GM19452 (cell line): ENCODE measurements at regions not wholly inside any gene's neighbourhood (a gene's known extent, or its start where the extent isn't known, plus 50 kb on each side); places are given as distances from the start of the nearest gene placed in this dataset.

Experiments used
- ATAC-seq: cut with Tn5 transposase; IDR thresholded peaks from one replicate; pipeline ENCODE4 v1.9.1; 2021; ENCODE audit not compliant: unreplicated experiment

DNA sequence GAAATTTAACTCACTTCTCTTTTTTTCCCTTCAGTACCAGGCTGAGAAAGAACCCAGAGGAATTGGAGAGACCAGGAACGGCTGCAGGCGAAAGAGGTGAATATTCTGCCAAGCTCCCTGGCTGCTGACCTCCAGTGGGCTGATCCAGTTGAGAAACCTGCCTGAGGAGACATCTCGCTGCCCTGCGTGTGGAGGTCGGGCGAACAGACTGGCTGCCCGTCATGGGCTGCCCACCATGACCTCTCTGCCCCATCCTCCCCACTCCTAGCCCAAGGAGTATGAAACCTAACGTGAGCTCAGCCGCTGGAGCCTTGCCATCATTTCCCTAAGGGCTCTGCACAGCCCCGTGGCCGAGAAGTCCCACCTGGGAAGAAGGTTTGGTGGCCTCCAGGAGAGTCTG lies 148.8 kb upstream of the SALL3 start:
- ATAC-seq = no peak

DNA sequence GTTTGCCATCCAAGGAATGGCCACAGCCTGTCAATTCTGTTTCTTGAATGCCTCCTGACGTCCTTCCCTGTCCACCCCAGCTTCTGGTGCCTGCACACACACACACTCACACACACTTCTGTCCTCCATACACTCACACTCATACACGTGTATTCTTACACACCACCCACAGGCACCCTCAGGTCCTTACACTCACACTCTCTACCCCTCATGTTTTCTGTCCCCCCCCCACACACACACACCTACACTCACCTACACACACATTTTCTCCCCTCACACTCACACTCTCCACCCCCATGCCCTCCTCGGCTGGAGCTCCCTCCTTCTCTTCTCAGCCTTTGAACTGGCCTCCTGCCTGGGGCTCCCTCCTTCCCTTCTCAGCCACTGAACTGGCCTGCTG lies 148.0 kb upstream of the SALL3 start:
- ATAC-seq = no peak

DNA sequence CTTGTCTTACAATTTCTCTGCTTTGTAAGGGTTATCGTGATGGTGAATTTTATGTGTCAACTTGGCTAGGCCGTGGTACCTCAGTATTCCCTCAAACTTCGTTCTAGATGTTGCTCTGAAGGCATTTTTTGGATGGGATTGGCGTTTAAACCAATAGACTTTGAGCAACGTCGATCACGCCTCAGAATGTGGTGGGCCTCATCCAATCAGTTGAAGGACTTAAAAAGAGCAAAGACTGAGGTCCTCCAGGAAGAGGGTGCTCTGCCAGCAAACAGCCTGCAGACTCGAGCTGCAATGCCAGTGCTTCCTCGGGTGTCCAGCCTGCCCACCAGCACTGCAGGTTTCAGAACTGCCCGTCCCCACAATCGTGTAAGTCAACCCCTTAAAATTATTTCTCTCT lies 145.8 kb upstream of the SALL3 start:
- ATAC-seq = no peak

DNA sequence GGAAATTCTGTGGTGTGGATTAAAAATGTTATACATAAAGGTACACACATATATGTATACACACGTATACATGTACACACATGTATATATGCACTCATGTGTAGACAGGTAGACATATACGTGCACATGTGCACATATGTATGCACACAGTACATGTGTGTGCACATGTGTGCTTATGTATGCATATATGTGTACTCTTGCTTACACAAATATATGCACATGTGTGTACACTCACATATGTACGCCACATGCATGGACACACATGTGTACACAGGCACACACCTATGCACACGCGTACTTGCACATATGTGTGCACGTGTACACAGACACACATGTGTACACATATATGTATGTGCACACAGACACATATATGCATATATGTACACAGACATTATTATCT lies 142.8 kb upstream of the SALL3 start:
- ATAC-seq = no peak

DNA sequence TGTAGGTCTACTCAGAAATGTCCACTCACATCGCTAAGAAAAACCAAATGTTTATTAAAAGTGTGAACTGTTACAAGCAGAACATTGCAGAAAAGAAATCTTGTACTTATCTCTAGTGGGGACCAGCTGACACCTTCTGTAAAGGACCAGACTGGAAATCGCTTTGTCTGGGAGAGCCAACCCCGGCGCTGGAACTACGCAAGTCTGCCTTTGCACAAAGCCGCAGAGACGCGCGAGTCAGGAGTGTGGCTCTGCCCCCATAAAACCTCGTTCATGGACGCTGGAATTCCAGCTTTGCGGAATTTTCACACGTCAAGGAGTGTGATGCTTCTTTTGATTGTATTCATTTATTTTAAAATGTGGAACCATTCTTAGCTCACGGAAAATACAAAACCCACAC lies 141.9 kb upstream of the SALL3 start:
- ATAC-seq = no peak

DNA sequence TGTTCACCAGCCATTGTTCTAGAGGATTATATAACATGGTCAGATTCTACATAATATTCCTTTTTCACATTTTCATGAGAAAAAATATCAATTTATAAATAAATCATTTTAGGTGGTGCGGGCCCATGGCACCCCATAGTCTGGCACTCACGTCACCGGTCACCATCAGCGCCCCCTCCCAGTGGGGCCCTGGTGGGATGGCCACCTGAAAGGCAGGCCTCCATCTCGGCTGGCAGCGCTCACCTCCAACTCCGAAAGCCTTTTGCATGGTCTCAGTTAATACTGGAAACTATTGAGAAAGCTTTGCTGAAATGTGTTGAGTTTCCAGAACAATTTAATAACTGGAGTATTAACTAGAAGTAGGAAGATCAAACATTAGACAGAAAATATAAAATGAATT lies 141.4 kb upstream of the SALL3 start:
- no peak for ATAC-seq

GRCh38 chr18:78849046-78849445 lies 130.6 kb upstream of the SALL3 start:
- ATAC-seq = no peak

DNA sequence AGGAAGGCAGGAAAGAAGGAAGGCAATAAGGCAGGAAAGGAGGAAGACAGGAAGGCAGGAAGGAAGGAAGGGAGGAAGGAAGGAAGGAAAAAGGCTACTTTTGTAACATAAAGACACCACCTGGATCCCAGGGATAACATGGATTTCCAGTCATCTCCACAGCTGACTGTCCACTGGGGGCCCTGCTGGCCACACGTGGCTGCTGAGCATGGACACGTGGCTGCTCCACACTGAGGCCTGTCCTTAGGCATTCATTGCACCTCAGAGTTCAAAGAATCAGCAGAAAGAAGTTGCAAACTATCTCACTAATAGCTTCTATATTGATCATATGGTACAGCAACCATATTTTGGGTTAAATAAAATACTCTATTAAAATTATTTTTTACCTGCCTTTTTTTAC lies 130.2 kb upstream of the SALL3 start:
- ATAC-seq = no peak

DNA sequence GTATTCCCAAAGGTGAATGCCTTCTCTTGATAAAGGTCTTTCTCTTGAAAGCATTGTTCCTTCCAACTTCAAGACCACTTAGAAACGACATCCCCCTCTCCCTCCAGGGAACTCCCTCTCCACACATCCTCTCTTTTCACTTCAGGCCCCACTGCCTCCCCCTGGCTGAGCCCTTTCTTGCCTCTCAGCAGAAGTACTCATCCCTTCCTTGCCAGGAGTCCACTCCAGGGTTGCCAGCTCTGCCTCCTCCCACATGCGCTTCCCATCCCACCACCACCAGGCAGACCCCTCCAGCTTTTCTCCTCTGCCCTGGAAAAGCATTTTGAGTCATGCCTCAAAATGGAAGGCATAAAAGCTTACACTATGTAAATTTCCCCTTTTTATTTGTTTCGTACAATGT lies 126.3 kb upstream of the SALL3 start:
- ATAC-seq = no peak

GRCh38 chr18:78855188-78855587 lies 124.4 kb upstream of the SALL3 start:
- no peak for ATAC-seq

- ATAC-seq = no peak
Observed at GRCh38 chr18:78856569-78857313, 122.9 kb upstream of the SALL3 start.

- ATAC-seq = no peak
Observed at GRCh38 chr18:78857314-78858150, 122.1 kb upstream of the SALL3 start.

DNA sequence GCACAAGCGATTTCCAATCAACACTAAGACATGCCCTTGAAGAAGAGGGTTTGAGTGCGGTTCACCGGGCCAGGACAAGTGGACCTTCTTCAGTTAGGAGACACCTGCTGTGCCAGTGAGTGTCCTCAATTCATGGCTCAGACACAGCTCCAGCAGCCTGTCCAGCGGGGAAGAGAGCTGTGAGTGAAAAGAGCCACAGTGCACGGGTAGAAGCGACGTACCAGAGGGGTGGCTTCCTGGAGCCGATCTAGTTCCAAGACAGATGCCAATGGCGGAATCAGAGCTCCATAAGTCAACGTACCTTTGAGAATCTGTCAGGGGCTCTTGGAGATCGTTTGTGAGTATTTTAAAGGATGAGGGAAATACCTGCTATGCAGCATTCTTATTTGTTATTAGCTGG lies 119.9 kb upstream of the SALL3 start:
- ATAC-seq = no peak

- no peak for ATAC-seq
Observed at GRCh38 chr18:78860117-78860516, 119.5 kb upstream of the SALL3 start.

DNA sequence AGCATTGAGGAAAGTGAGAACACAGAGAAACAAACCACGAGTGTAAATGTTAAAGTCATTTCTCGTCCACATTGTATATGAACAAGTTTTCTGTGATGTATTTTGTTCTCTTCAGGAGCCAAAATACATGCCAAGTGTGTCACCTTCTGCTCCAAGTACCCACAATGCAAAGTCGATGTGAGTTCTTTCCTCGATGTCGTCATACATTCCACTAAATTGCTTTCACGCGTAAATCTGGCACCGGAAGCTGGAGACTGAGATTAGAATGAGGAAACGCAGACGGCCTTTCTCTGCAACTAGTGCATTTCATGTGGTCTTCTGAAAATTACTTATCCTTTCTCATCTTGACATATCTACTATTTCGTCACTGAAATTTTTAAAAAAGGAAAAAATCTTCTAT lies 118.5 kb upstream of the SALL3 start:
- ATAC-seq = no peak

DNA sequence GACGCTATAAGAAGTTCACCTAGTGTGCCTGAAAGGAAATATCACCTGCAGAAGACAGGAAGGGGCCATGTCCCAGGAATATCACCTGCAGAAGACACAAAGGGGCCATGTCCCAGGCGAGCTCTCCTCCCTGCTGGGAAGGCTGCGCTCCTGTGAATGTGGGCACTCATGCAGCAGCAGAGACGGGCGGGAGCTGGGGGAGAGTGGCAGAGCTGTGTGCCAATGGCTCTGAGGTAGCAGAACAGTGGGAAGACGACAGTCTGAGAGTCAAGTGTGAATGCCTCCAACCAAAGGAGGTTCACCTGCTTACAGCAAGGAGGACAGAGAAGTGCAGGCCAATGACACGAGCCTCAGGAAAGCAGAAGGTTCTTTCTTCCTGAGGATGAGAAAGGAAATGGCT lies 117.9 kb upstream of the SALL3 start:
- no peak for ATAC-seq

- no peak for ATAC-seq
Observed at GRCh38 chr18:78862395-78862794, 117.2 kb upstream of the SALL3 start.

GRCh38 chr18:78865056-78865598 lies 114.5 kb upstream of the SALL3 start:
- ATAC-seq = no peak

DNA sequence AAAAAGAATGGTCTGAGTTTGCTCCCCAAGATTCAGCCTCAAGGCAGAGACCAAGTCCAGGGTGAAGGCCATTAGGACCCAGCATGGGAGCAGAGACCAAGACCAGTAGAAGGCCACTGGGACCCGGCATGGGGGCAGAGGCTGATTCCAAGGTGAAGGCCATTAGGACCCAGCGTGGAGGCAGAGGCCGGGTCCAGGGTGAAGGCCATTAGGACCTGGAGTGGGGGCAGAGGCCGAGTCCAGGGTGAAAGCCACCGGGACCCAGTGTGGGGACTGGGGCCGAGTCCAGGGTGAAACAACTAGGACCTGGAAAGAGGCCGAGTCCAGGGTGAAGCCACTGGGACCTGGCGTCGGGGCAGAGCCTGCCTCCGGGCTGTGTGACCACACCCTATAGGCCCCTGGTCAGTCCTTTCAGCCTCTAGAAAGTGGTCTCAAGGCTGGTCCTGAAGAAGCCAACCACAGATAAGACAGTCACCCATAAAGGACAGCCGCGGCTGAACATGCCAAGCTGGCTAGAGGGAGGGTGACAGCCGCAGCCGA lies 113.8 kb upstream of the SALL3 start:
- ATAC-seq = no peak

- ATAC-seq = no peak
Observed at GRCh38 chr18:78867131-78867530, 112.5 kb upstream of the SALL3 start.

GRCh38 chr18:78868330-78869316 lies 111.0 kb upstream of the SALL3 start:
- no peak for ATAC-seq
